GM18861 (cell line): ENCODE measurements at regions not wholly inside any gene's neighbourhood (a gene's known extent, or its start where the extent isn't known, plus 50 kb on each side); places are given as distances from the start of the nearest gene placed in this dataset.
A peak's percentile ranks its signal among the peaks of the same experiment; 100 is the strongest.

Source experiments
- ATAC-seq: cut with Tn5 transposase; IDR thresholded peaks from one replicate; pipeline ENCODE4 v1.9.1; 2021; ENCODE audit not compliant: unreplicated experiment

- no peak for ATAC-seq
Measured at GRCh38 chr2:207256476-207257207, 90.9 kb upstream of the KLF7 start.

GRCh38 chr2:207257251-207258250 lies 91.8 kb upstream of the KLF7 start:
- ATAC-seq, result no peak

- ATAC-seq, result no peak
Measured at GRCh38 chr2:207258263-207258991, 92.7 kb upstream of the KLF7 start.

- no peak for ATAC-seq
Measured at GRCh38 chr2:207260021-207260420, 94.3 kb upstream of the KLF7 start.

GRCh38 chr2:207260947-207261346 lies 95.2 kb upstream of the KLF7 start:
- ATAC-seq, result no peak

- no peak for ATAC-seq
Measured at GRCh38 chr2:207264310-207264709, 98.6 kb upstream of the KLF7 start.

GRCh38 chr2:207265332-207265731 lies 99.6 kb upstream of the KLF7 start:
- no peak for ATAC-seq

GRCh38 chr2:207265869-207266268 lies 100.1 kb upstream of the KLF7 start:
- no peak for ATAC-seq

- ATAC-seq, result no peak
Measured at GRCh38 chr2:207266648-207267047, 100.9 kb upstream of the KLF7 start.

- ATAC-seq, result no peak
Measured at GRCh38 chr2:207269038-207269437, 103.3 kb upstream of the KLF7 start.

GRCh38 chr2:207274530-207275189 lies 108.9 kb upstream of the KLF7 start:
- no peak for ATAC-seq

GRCh38 chr2:207275779-207276178 lies 110.0 kb upstream of the KLF7 start:
- ATAC-seq, result peak; percentile 64

- ATAC-seq, result no peak
Measured at GRCh38 chr2:207276248-207276647, 110.5 kb upstream of the KLF7 start.

GRCh38 chr2:207276858-207277257 lies 111.1 kb upstream of the KLF7 start:
- ATAC-seq, result no peak

- no peak for ATAC-seq
Measured at GRCh38 chr2:207279520-207279919, 113.8 kb upstream of the KLF7 start.

- ATAC-seq, result no peak
Measured at GRCh38 chr2:207281436-207281835, 115.7 kb upstream of the KLF7 start.

- ATAC-seq, result no peak
Measured at GRCh38 chr2:207282916-207283315, 117.2 kb upstream of the KLF7 start.

- ATAC-seq, result no peak
Measured at GRCh38 chr2:207283356-207283755, 117.6 kb upstream of the KLF7 start.

GRCh38 chr2:207284556-207285472 lies 119.1 kb upstream of the KLF7 start:
- ATAC-seq, result no peak

GRCh38 chr2:207285473-207285815 lies 119.7 kb upstream of the KLF7 start:
- ATAC-seq, result peak; percentile 36
